Right atrium auricular region (tissue), 2 donors: ENCODE measurements at regions not wholly inside any gene's neighbourhood (a gene's known extent, or its start where the extent isn't known, plus 50 kb on each side); places are given as distances from the start of the nearest gene placed in this dataset.

ENCODE experiments used
- DNase-seq: peaks from one replicate; pipeline ENCODE4 v3.0.0-alpha.2; 2019; ENCODE audit warnings: low spot score
- H3K27ac ChIP-seq, 2 donors: fragments of 200-600 bp; sonication (generic); 1 replicate in 1 of 2; 2 replicates in 1 of 2; pipeline ENCODE4 v1.5.1; 2016 to 2019
- H3K27me3 ChIP-seq, 2 donors: fragments of 200-600 bp; sonication (generic); one replicate each; pipeline versions ENCODE4 v1.5.1 to v1.6.0; 2017 to 2019
- H3K36me3 ChIP-seq: fragments of 200-600 bp; sonication (generic); one replicate; pipeline ENCODE4 v1.5.1; 2016
- H3K4me1 ChIP-seq, 2 donors: fragments of 200-600 bp; sonication (generic); one replicate each; pipeline versions ENCODE4 v1.5.1 to v1.6.0; 2017 to 2019
- H3K4me3 ChIP-seq, 2 donors: fragments of 200-600 bp; sonication (generic); 1 replicate in 1 of 2; 2 replicates in 1 of 2; pipeline ENCODE4 v1.5.1; 2017 to 2019; ENCODE audit warnings: mild to moderate bottlenecking in 1 of 2, moderate library complexity in 1 of 2
- H3K9me3 ChIP-seq, 2 donors: fragments of 200-600 bp; sonication (generic); one replicate each; pipeline ENCODE4 v1.5.1; 2019
- CTCF ChIP-seq, 2 donors: fragments of 200-600 bp; sonication (generic); IDR thresholded peaks; one replicate each; pipeline ENCODE4 v1.5.1; 2019; ENCODE audit warnings: antibody characterized with exemption in 2 of 2

DNA sequence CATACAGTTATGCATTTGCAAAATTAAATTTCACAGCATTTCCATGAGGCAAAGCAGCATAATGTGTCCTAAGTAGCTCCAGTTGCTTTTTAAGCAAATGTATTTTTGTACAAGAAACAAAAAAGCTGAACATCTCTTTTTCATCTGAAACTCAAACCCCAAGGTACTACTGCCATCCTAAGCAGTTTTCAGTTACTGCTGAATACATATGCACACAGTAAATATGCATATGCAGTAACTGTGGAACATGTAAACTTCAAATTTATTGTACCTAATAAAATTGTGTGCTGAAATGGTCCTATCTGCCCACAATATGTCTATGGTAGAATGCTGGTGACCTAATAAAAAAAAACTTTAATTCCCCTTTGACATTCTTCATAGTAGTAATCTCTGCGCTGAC is 458.6 kb upstream of the INTU start:
- Histone ChIP-seq H3K4me1 (no peaks in the 10 kb centered on the region), H3K27me3 (no peaks in the 10 kb centered on the region), H3K4me3 (no peak overlapping the region), H3K9me3 (no peaks in the 10 kb centered on the region), H3K27ac (no peak overlapping the region), H3K36me3 (no peaks in the 10 kb centered on the region)
- TF ChIP-seq CTCF (IDR thresholded peaks at IDR 0.05), result no peak
- no peak for DNase-seq

DNA sequence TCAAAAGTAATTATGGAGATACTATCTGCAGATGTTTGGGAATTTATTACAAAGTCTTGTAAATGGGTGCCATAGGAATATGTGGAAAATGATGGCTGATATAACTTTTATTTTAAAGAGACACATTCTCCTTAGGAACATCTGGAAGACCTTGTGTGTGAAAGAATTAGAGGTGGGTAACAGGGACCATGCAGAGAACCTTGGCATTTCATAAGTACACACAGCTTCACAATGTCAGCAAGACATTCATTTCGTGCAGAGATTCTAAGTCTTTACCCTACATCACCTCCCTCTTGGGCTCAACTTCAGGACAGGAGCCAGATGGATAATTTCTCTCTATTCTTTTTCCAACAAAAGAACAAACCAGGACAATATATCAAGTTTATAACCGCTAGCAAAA is 458.1 kb upstream of the INTU start:
- Histone ChIP-seq H3K4me1 (no peaks in the 10 kb centered on the region), H3K4me3 (no peak overlapping the region), H3K9me3 (no peaks in the 10 kb centered on the region), H3K27ac (no peak overlapping the region), H3K36me3 (no peaks in the 10 kb centered on the region), H3K27me3 (no peaks in the 10 kb centered on the region)
- DNase-seq, result no peak
- no peak for TF ChIP-seq CTCF (IDR thresholded peaks at IDR 0.05)

- no peaks in the 10 kb centered on the region for H3K36me3 ChIP-seq
- H3K4me3 ChIP-seq, result no peak overlapping the region
- H3K9me3 ChIP-seq, result no peaks in the 10 kb centered on the region
- no peak overlapping the region for H3K27ac ChIP-seq
- DNase-seq, result no peak
- H3K4me1 ChIP-seq, result no peaks in the 10 kb centered on the region
- no peaks in the 10 kb centered on the region for H3K27me3 ChIP-seq
- no peak for TF ChIP-seq CTCF (IDR thresholded peaks at IDR 0.05)
Measured at GRCh38 chr4:127179256-127180087, 453.3 kb upstream of the INTU start.

- H3K4me1 ChIP-seq, result no peaks in the 10 kb centered on the region
- no peak overlapping the region for H3K4me3 ChIP-seq
- H3K9me3 ChIP-seq, result no peaks in the 10 kb centered on the region
- DNase-seq, result no peak
- TF ChIP-seq CTCF (IDR thresholded peaks at IDR 0.05), result no peak
- H3K36me3 ChIP-seq, result no peaks in the 10 kb centered on the region
- H3K27ac ChIP-seq, result no peak overlapping the region
- H3K27me3 ChIP-seq, result no peaks in the 10 kb centered on the region
Measured at GRCh38 chr4:127181001-127181400, 451.8 kb upstream of the INTU start.

GRCh38 chr4:127182687-127183086 is 450.1 kb upstream of the INTU start:
- Histone ChIP-seq H3K9me3 (no peaks in the 10 kb centered on the region), H3K36me3 (no peaks in the 10 kb centered on the region), H3K27ac (no peak overlapping the region), H3K4me3 (no peak overlapping the region), H3K4me1 (no peaks in the 10 kb centered on the region), H3K27me3 (no peaks in the 10 kb centered on the region)
- no peak for TF ChIP-seq CTCF (IDR thresholded peaks at IDR 0.05)
- no peak for DNase-seq

GRCh38 chr4:127188847-127189246 is 443.9 kb upstream of the INTU start:
- no peak for DNase-seq
- H3K9me3 ChIP-seq, result no peaks in the 10 kb centered on the region
- H3K27me3 ChIP-seq, result no peaks in the 10 kb centered on the region
- H3K27ac ChIP-seq, result no peak overlapping the region
- no peak overlapping the region for H3K4me3 ChIP-seq
- no peaks in the 10 kb centered on the region for H3K36me3 ChIP-seq
- TF ChIP-seq CTCF (IDR thresholded peaks at IDR 0.05), result no peak
- no peaks in the 10 kb centered on the region for H3K4me1 ChIP-seq
